GM19324 (cell line): ENCODE measurements at regions not wholly inside any gene's neighbourhood (a gene's known extent, or its start where the extent isn't known, plus 50 kb on each side); places are given as distances from the start of the nearest gene placed in this dataset.
"Not testable (repeated sequence)": the region's sequence is repeated elsewhere in the genome, so short reads cannot be mapped to it uniquely, and the experiment has no call there.

ENCODE experiments used
- ATAC-seq: cut with Tn5 transposase; IDR thresholded peaks from one replicate; pipeline ENCODE4 v1.9.1; 2021; ENCODE audit warnings: mild to moderate bottlenecking, moderate library complexity; ENCODE audit not compliant: unreplicated experiment, low FRiP score

- no peak for ATAC-seq
Measured at GRCh38 chr22:23501261-23501619, 78.8 kb downstream of the IGLL1 start.

GRCh38 chr22:23500508-23501260 is 79.4 kb downstream of the IGLL1 start:
- no peak for ATAC-seq

GRCh38 chr22:23499845-23500500 is 80.1 kb downstream of the IGLL1 start:
- no peak for ATAC-seq

- ATAC-seq: no peak
Measured at GRCh38 chr22:23498811-23499798, 81.0 kb downstream of the IGLL1 start.

- not testable (repeated sequence) for ATAC-seq
Measured at GRCh38 chr22:23497889-23498288, 82.2 kb downstream of the IGLL1 start.

GRCh38 chr22:23497016-23497885 is 82.8 kb downstream of the IGLL1 start:
- no peak for ATAC-seq

GRCh38 chr22:23496445-23496833 is 83.7 kb downstream of the IGLL1 start:
- no peak for ATAC-seq

GRCh38 chr22:23495614-23496444 is 84.3 kb downstream of the IGLL1 start:
- no peak for ATAC-seq

GRCh38 chr22:23494930-23495266 is 85.2 kb downstream of the IGLL1 start:
- no peak for ATAC-seq

GRCh38 chr22:23485490-23485889 is 94.6 kb downstream of the IGLL1 start:
- no peak for ATAC-seq

GRCh38 chr22:23484651-23485050 is 95.4 kb downstream of the IGLL1 start:
- no peak for ATAC-seq

GRCh38 chr22:23481369-23481768 is 98.7 kb downstream of the IGLL1 start:
- no peak for ATAC-seq

- ATAC-seq: no peak
Measured at GRCh38 chr22:23478175-23478574, 101.9 kb downstream of the IGLL1 start.

GRCh38 chr22:23474531-23474930 is 105.6 kb downstream of the IGLL1 start:
- ATAC-seq: not testable (repeated sequence)

- no peak for ATAC-seq
Measured at GRCh38 chr22:23473901-23474300, 106.2 kb downstream of the IGLL1 start.

GRCh38 chr22:23472376-23472775 is 107.7 kb downstream of the IGLL1 start:
- ATAC-seq: not testable (repeated sequence)

GRCh38 chr22:23471698-23472097 is 108.4 kb downstream of the IGLL1 start:
- ATAC-seq: no peak

- no peak for ATAC-seq
Measured at GRCh38 chr22:23470811-23471389, 109.2 kb downstream of the IGLL1 start.

GRCh38 chr22:23467721-23468294 is 112.3 kb downstream of the IGLL1 start:
- no peak for ATAC-seq
